ENCODE measurements at regions not wholly inside any gene's neighbourhood (a gene's known extent, or its start where the extent isn't known, plus 50 kb on each side); places are given as distances from the start of the nearest gene placed in this dataset.

- no peaks in the 10 kb centered on the region for H3K36me3 ChIP-seq
Observed at GRCh38 chr2:104606056-104606455, 247.9 kb upstream of the POU3F3 start.

DNA sequence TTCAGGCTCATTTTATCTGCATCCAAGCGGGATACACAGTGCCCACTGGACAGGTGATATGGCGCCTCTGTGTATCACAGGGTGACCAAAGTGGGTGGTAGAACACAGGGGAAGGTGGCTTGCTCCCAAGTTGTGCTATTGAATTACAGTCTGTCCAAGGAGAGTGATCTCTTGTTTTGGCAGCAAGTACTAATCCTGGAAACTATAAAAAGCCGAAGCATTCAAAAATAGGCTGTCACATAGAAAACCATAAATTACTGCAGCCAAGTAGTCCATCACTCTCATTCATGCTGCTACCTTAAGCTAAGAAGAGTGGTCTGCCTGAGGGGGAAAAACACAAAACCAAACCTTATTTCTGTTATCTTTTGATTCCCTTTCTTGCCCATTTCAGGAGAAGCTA, 237.1 kb upstream of the POU3F3 start:
- Histone ChIP-seq H3K9me3 (no peaks in the 10 kb centered on the region), H3K27ac (no peak overlapping the region), H3K4me1 (no peaks in the 10 kb centered on the region), H3K27me3 (no peaks in the 10 kb centered on the region), H3K36me3 (no peaks in the 10 kb centered on the region), H3K4me3 (no peak overlapping the region)
- DNase-seq: no peak
- TF ChIP-seq POLR2A (IDR thresholded peaks at IDR 0.05): no peak
- TF ChIP-seq, protein P1, sequence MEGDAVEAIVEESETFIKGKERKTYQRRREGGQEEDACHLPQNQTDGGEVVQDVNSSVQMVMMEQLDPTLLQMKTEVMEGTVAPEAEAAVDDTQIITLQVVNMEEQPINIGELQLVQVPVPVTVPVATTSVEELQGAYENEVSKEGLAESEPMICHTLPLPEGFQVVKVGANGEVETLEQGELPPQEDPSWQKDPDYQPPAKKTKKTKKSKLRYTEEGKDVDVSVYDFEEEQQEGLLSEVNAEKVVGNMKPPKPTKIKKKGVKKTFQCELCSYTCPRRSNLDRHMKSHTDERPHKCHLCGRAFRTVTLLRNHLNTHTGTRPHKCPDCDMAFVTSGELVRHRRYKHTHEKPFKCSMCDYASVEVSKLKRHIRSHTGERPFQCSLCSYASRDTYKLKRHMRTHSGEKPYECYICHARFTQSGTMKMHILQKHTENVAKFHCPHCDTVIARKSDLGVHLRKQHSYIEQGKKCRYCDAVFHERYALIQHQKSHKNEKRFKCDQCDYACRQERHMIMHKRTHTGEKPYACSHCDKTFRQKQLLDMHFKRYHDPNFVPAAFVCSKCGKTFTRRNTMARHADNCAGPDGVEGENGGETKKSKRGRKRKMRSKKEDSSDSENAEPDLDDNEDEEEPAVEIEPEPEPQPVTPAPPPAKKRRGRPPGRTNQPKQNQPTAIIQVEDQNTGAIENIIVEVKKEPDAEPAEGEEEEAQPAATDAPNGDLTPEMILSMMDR (IDR thresholded peaks at IDR 0.05): no peak

More at GRCh38 chr2:104606056-104606455, 247.9 kb upstream of the POU3F3 start:
- Histone ChIP-seq H3K4me1 (no peaks in the 10 kb centered on the region), H3K27ac (no peak overlapping the region), H3K4me3 (no peak overlapping the region), H3K9me3 (no peaks in the 10 kb centered on the region), H3K27me3 (no peaks in the 10 kb centered on the region)
- TF ChIP-seq, protein P1 (IDR thresholded peaks at IDR 0.05): no peak
- no peak for TF ChIP-seq POLR2A (IDR thresholded peaks at IDR 0.05)
- no peak for DNase-seq

- no peaks in the 10 kb centered on the region for H3K4me1 ChIP-seq
- H3K9me3 ChIP-seq: no peaks in the 10 kb centered on the region
- no peaks in the 10 kb centered on the region for H3K36me3 ChIP-seq
- DNase-seq: no peak
- TF ChIP-seq POLR2A (IDR thresholded peaks at IDR 0.05): no peak
- TF ChIP-seq, protein P1 (IDR thresholded peaks at IDR 0.05): no peak
- no peaks in the 10 kb centered on the region for H3K27me3 ChIP-seq
- H3K27ac ChIP-seq: no peak overlapping the region
- no peak overlapping the region for H3K4me3 ChIP-seq
Observed at GRCh38 chr2:104620801-104621200, 233.1 kb upstream of the POU3F3 start.

DNA sequence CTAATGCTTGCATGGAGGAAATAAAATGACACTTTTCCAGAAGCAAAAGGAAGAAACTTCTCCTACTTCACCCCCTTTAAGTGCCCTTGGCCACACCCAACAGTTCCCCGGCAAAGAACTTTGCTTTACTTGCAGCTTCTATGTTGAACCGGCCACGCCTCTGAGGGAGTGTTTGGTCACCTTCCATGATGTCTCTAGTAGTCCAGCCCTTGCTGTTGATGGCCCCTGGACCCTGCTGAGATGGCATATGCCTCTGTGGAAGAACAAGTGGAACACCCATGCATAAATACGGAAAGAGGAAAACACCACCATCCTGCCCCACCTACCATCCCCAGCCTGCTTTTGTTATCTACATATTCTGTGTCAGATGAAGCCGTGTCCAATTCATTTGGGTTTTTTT, 218.3 kb upstream of the POU3F3 start:
- DNase-seq: no peak
- H3K4me3 ChIP-seq: no peak overlapping the region
- no peaks in the 10 kb centered on the region for H3K27me3 ChIP-seq
- no peaks in the 10 kb centered on the region for H3K9me3 ChIP-seq
- TF ChIP-seq, protein P1 (IDR thresholded peaks at IDR 0.05): no peak
- TF ChIP-seq POLR2A (IDR thresholded peaks at IDR 0.05): no peak
- no peaks in the 10 kb centered on the region for H3K36me3 ChIP-seq
- no peak overlapping the region for H3K27ac ChIP-seq
- H3K4me1 ChIP-seq: no peaks in the 10 kb centered on the region

GRCh38 chr2:104638190-104638858, 215.6 kb upstream of the POU3F3 start:
- Histone ChIP-seq H3K4me3 (no peak overlapping the region), H3K27ac (no peak overlapping the region), H3K9me3 (no peaks in the 10 kb centered on the region), H3K4me1 (no peaks in the 10 kb centered on the region), H3K27me3 (no peaks in the 10 kb centered on the region), H3K36me3 (no peaks in the 10 kb centered on the region)
- TF ChIP-seq POLR2A (IDR thresholded peaks at IDR 0.05): no peak
- TF ChIP-seq, protein P1 (IDR thresholded peaks at IDR 0.05): no peak
- no peak for DNase-seq

DNA sequence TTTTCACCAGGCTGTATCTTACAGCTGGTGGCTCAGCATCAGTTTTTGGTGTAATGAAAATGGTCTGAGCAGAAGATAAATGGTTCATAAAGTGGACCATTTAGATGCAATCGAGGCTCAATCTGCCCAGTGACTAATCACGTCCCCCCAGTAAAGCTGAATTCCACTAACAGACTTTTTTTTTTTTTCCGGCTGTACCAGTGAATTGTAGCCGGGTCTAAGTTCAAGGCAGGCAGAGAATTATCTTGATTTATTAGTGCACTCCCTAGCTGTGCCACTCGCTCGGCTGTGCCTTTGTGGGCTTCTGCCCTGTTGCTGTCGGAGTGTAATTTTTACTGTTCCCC, 215.1 kb upstream of the POU3F3 start:
- no peaks in the 10 kb centered on the region for H3K4me1 ChIP-seq
- TF ChIP-seq, protein P1 (IDR thresholded peaks at IDR 0.05): no peak
- TF ChIP-seq POLR2A (IDR thresholded peaks at IDR 0.05): no peak
- H3K36me3 ChIP-seq: no peaks in the 10 kb centered on the region
- no peak overlapping the region for H3K27ac ChIP-seq
- DNase-seq: no peak
- H3K9me3 ChIP-seq: no peaks in the 10 kb centered on the region
- no peak overlapping the region for H3K4me3 ChIP-seq
- no peaks in the 10 kb centered on the region for H3K27me3 ChIP-seq

Measured in Peyer's patch (tissue), 4 donors.